ENCODE measurements at regions not wholly inside any gene's neighbourhood (a gene's known extent, or its start where the extent isn't known, plus 50 kb on each side); places are given as distances from the start of the nearest gene placed in this dataset.

DNA sequence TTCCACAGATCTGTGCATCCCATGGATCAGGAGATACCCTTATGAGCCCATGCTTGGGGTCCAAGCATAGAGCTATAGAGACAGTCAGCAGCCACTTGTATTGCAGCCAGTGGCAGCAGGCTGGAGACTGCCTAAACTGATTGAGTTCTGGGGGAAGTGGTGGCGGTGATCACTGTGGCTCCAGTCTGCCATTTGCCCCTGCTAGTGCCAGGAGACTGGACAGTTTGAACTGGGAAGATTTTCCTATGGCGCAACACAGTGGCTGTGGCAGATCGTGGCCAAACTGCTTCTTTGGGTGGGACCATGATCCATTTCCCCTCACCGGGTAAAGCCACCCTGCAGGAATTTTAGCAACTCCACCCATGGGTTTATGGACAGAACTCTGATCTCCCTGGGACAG, 679.7 kb upstream of the SEMA3D start:
- Mint-ChIP-seq H3K4me3 (no peak overlapping the region), H3K9me3 (peaks cover 0 to 14% (median 7%) of the 10 kb centered on the region in 7 donors), H3K36me3 (no peaks in the 10 kb centered on the region), H3K27ac (no peak overlapping the region), H3K4me1 (no peaks in the 10 kb centered on the region), H3K27me3 (ENCODE audit: low read depth in 3 of 3) (peaks cover 1 to 3% (median 2%) of the 10 kb centered on the region in 3 donors)
- H3K4me3 ChIP-seq (replicated peaks in 1 of 3; ENCODE audit: low read depth in 2 of 3, low read length in 3 of 3) = no peak overlapping the region
- no peak overlapping the region for H3K4me2 ChIP-seq (replicated peaks; ENCODE audit: extremely low read depth, low read length, poor library complexity, severe bottlenecking)
- no peak for DNase-seq
- H3K4me1 ChIP-seq (ENCODE audit: control insufficient read depth in 1 of 2, insufficient read depth in 2 of 2, low read length in 2 of 2) = no peaks in the 10 kb centered on the region
- WGBS (ENCODE audit: insufficient coverage) = 79% methylated on average over 4 of the region's 4 CpGs
- no peak overlapping the region for H2AFZ ChIP-seq (ENCODE audit: insufficient read depth, low read depth, low read length, poor library complexity, severe bottlenecking)
- H3K9ac ChIP-seq (ENCODE audit: insufficient read depth, low read length, poor library complexity, severe bottlenecking) = no peak overlapping the region
- no peaks in the 10 kb centered on the region for H3K27me3 ChIP-seq (ENCODE audit: control insufficient read depth in 2 of 2, insufficient read depth in 2 of 2, low read length in 2 of 2)
- TF ChIP-seq, protein P1, sequence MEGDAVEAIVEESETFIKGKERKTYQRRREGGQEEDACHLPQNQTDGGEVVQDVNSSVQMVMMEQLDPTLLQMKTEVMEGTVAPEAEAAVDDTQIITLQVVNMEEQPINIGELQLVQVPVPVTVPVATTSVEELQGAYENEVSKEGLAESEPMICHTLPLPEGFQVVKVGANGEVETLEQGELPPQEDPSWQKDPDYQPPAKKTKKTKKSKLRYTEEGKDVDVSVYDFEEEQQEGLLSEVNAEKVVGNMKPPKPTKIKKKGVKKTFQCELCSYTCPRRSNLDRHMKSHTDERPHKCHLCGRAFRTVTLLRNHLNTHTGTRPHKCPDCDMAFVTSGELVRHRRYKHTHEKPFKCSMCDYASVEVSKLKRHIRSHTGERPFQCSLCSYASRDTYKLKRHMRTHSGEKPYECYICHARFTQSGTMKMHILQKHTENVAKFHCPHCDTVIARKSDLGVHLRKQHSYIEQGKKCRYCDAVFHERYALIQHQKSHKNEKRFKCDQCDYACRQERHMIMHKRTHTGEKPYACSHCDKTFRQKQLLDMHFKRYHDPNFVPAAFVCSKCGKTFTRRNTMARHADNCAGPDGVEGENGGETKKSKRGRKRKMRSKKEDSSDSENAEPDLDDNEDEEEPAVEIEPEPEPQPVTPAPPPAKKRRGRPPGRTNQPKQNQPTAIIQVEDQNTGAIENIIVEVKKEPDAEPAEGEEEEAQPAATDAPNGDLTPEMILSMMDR (IDR thresholded peaks at IDR 0.05) = no peak
- no peaks in the 10 kb centered on the region for H3K36me3 ChIP-seq (replicated peaks in 1 of 2; ENCODE audit: control insufficient read depth in 1 of 2, insufficient read depth in 2 of 2, low read length in 2 of 2)
- peaks cover 0 to 7% of the 10 kb centered on the region in 2 donors for H3K9me3 ChIP-seq (replicated peaks in 1 of 2; ENCODE audit: control insufficient read depth in 1 of 2, insufficient read depth in 1 of 2, low read length in 2 of 2)
- intact Hi-C loops (cut with micrococcal nuclease) = no loop called here
- no peaks in the 10 kb centered on the region for H3K79me2 ChIP-seq (ENCODE audit: insufficient read depth, low read length)
- no peaks in the 10 kb centered on the region for H4K20me1 ChIP-seq (ENCODE audit: insufficient read depth, low read length)
- no peak overlapping the region for H3K27ac ChIP-seq (ENCODE audit: low read depth in 1 of 2, low read length in 2 of 2)

DNA sequence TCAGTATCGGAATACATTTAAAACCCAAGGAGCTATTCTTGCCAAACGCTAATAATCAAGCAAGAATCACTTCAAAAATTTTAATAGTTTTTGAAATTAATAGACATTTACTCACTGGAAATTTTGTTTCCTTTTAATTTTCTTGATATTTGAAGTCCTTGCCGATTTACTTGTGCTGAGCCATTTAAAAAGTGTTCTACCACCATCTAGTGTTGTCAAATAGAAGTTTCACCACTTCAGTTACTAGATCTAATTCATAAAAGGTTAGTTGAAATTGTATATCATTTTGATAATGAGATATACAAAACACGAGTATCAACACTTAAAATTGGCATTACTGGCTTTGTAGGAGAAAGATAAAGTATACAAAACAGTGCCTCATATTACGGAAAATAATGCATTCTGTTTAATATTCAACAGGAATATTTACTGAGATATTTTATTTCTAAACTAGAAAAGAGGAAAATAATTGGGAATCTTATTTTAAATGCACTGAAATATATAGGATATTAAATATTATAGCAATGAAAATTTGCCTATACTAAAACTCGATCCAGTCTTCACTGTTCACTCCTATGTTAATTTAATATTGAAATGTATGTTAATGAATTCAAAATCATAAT, 664.8 kb upstream of the SEMA3D start:
- TF ChIP-seq, protein P1 (IDR thresholded peaks at IDR 0.05) = no peak
- H3K9me3 ChIP-seq (replicated peaks in 1 of 2; ENCODE audit: control insufficient read depth in 1 of 2, insufficient read depth in 1 of 2, low read length in 2 of 2) = no peaks in the 10 kb centered on the region
- WGBS (ENCODE audit: insufficient coverage) = no CpG with 5 or more reads among the region's 6 CpGs
- Mint-ChIP-seq H3K27me3 (ENCODE audit: low read depth in 3 of 3) (peaks cover 0 to 3% (median 0%) of the 10 kb centered on the region in 3 donors), H3K4me1 (no peaks in the 10 kb centered on the region), H3K27ac (no peak overlapping the region), H3K9me3 (no peaks in the 10 kb centered on the region), H3K36me3 (no peaks in the 10 kb centered on the region), H3K4me3 (no peak overlapping the region)
- intact Hi-C loops (cut with micrococcal nuclease) = no loop called here
- no peaks in the 10 kb centered on the region for H3K36me3 ChIP-seq (replicated peaks in 1 of 2; ENCODE audit: control insufficient read depth in 1 of 2, insufficient read depth in 2 of 2, low read length in 2 of 2)
- DNase-seq = no peak
- H4K20me1 ChIP-seq (ENCODE audit: insufficient read depth, low read length) = no peaks in the 10 kb centered on the region
- no peak overlapping the region for H3K4me3 ChIP-seq (replicated peaks in 1 of 3; ENCODE audit: low read depth in 2 of 3, low read length in 3 of 3)
- H3K4me2 ChIP-seq (replicated peaks; ENCODE audit: extremely low read depth, low read length, poor library complexity, severe bottlenecking) = no peak overlapping the region
- H2AFZ ChIP-seq (ENCODE audit: insufficient read depth, low read depth, low read length, poor library complexity, severe bottlenecking) = no peak overlapping the region
- no peak overlapping the region for H3K27ac ChIP-seq (ENCODE audit: low read depth in 1 of 2, low read length in 2 of 2)
- no peak overlapping the region for H3K9ac ChIP-seq (ENCODE audit: insufficient read depth, low read length, poor library complexity, severe bottlenecking)
- no peaks in the 10 kb centered on the region for H3K4me1 ChIP-seq (ENCODE audit: control insufficient read depth in 1 of 2, insufficient read depth in 2 of 2, low read length in 2 of 2)
- no peaks in the 10 kb centered on the region for H3K79me2 ChIP-seq (ENCODE audit: insufficient read depth, low read length)
- H3K27me3 ChIP-seq (ENCODE audit: control insufficient read depth in 2 of 2, insufficient read depth in 2 of 2, low read length in 2 of 2) = no peaks in the 10 kb centered on the region
